CD14-positive monocyte (primary cell): ENCODE measurements at regions not wholly inside any gene's neighbourhood (a gene's known extent, or its start where the extent isn't known, plus 50 kb on each side); places are given as distances from the start of the nearest gene placed in this dataset.
"Not testable (repeated sequence)": the region's sequence is repeated elsewhere in the genome, so short reads cannot be mapped to it uniquely, and the experiment has no call there.

Source experiments
- DNase-seq, 3 donors: peaks; one replicate each; pipeline ENCODE4 v3.0.0-alpha.2; 2011 to 2022
- H2AFZ ChIP-seq: 2 replicates; pipeline ENCODE4 v1.6.0; 2012; ENCODE audit warnings: mild to moderate bottlenecking, low read depth, low read length, inconsistent platforms; ENCODE audit not compliant: insufficient read depth, poor library complexity, severe bottlenecking
- H3K27ac ChIP-seq, 2 donors: 1 replicate in 1 of 2; 2 replicates in 1 of 2; pipeline ENCODE4 v1.5.1; 2012 to 2013; ENCODE audit warnings: low read length in 2 of 2, control low read depth in 1 of 2, inconsistent platforms in 1 of 2, low read depth in 1 of 2, mild to moderate bottlenecking in 1 of 2
- H3K27me3 ChIP-seq, 2 donors: one replicate each; pipeline versions ENCODE4 v1.6.0 to v1.6.1; 2011 to 2013; ENCODE audit warnings: low read length in 2 of 2; ENCODE audit not compliant: control insufficient read depth in 2 of 2, insufficient read depth in 2 of 2
- H3K36me3 ChIP-seq, 2 donors: replicated peaks in 1 of 2; 1 replicate in 1 of 2; 2 replicates in 1 of 2; pipeline versions ENCODE4 v1.5.1 to v1.6.1; 2012 to 2013; ENCODE audit warnings: low read length in 2 of 2, control low read depth in 1 of 2, inconsistent platforms in 1 of 2, mild to moderate bottlenecking in 1 of 2; ENCODE audit not compliant: insufficient read depth in 2 of 2, control insufficient read depth in 1 of 2
- H3K4me1 ChIP-seq, 2 donors: 1 replicate in 1 of 2; 2 replicates in 1 of 2; pipeline versions ENCODE4 v1.5.1 to v1.6.1; 2012 to 2013; ENCODE audit warnings: low read length in 2 of 2, control low read depth in 1 of 2, inconsistent platforms in 1 of 2, mild to moderate bottlenecking in 1 of 2, moderate library complexity in 1 of 2; ENCODE audit not compliant: insufficient read depth in 2 of 2, control insufficient read depth in 1 of 2
- H3K4me2 ChIP-seq: replicated peaks from 2 replicates; pipeline ENCODE3; 2012; ENCODE audit warnings: low read length, moderate library complexity, mild to moderate bottlenecking; ENCODE audit not compliant: poor library complexity, severe bottlenecking; ENCODE audit errors: extremely low read depth
- H3K4me3 ChIP-seq, 3 experiments: fragments of 200-600 bp in 1 of 3; sonication (generic) in 1 of 3; replicated peaks in 1 of 3; 1 replicate in 2 of 3; 2 replicates in 1 of 3; pipeline ENCODE4 v1.5.1; 2011 to 2013; ENCODE audit warnings: low read length in 3 of 3, mild to moderate bottlenecking in 3 of 3, control low read depth in 2 of 3, low read depth in 2 of 3, inconsistent platforms in 1 of 3, moderate library complexity in 1 of 3
- H3K79me2 ChIP-seq: 2 replicates; pipeline ENCODE4 v1.6.0; 2012; ENCODE audit warnings: mild to moderate bottlenecking, control low read depth, inconsistent platforms, low read length, moderate library complexity; ENCODE audit not compliant: insufficient read depth
- H3K9ac ChIP-seq: 2 replicates; pipeline ENCODE4 v1.6.0; 2017; ENCODE audit warnings: low read length, mild to moderate bottlenecking; ENCODE audit not compliant: insufficient read depth, poor library complexity, severe bottlenecking
- H3K9me3 ChIP-seq, 2 donors: replicated peaks in 1 of 2; 1 replicate in 1 of 2; 2 replicates in 1 of 2; pipeline versions ENCODE4 v1.5.1 to v1.6.1; 2012 to 2013; ENCODE audit warnings: low read length in 2 of 2, control low read depth in 1 of 2; ENCODE audit not compliant: control insufficient read depth in 1 of 2, insufficient read depth in 1 of 2
- H4K20me1 ChIP-seq: 2 replicates; pipeline ENCODE4 v1.6.0; 2012; ENCODE audit warnings: mild to moderate bottlenecking, low read length, control low read depth, moderate library complexity; ENCODE audit not compliant: insufficient read depth
- H3K27ac Mint-ChIP-seq, 7 donors: one replicate each; pipeline ENCODE4 v1.8.0; 2020; ENCODE audit warnings: mild to moderate bottlenecking in 7 of 7, mixed read lengths in 7 of 7, moderate library complexity in 6 of 7, inconsistent platforms in 2 of 7
- H3K27me3 Mint-ChIP-seq, 3 donors: one replicate each; pipeline ENCODE4 v1.8.0; 2021 to 2022; ENCODE audit warnings: low read depth in 3 of 3, mild to moderate bottlenecking in 3 of 3, mixed read lengths in 3 of 3, moderate library complexity in 3 of 3, inconsistent platforms in 1 of 3
- H3K36me3 Mint-ChIP-seq, 2 donors: one replicate each; pipeline ENCODE4 v1.8.0; 2020; ENCODE audit warnings: mixed read lengths in 2 of 2, inconsistent platforms in 1 of 2, mild to moderate bottlenecking in 1 of 2
- H3K4me1 Mint-ChIP-seq: one replicate; pipeline ENCODE4 v1.8.0; 2020; ENCODE audit warnings: mild to moderate bottlenecking, mixed read lengths
- H3K4me3 Mint-ChIP-seq, 2 donors: one replicate each; pipeline ENCODE4 v1.8.0; 2020; ENCODE audit warnings: mild to moderate bottlenecking in 2 of 2, mixed read lengths in 2 of 2, moderate library complexity in 1 of 2
- H3K9me3 Mint-ChIP-seq, 7 donors: one replicate each; pipeline ENCODE4 v1.8.0; 2020 to 2022; ENCODE audit warnings: mixed read lengths in 7 of 7, mild to moderate bottlenecking in 6 of 7, moderate library complexity in 6 of 7, inconsistent platforms in 2 of 7
- WGBS: methylation state at CpG from one replicate; pipeline ENCODE4 v1.1.5; 2013; ENCODE audit warnings: missing lambda C conversion rate; ENCODE audit not compliant: insufficient coverage; 5-methylcytosine and 5-hydroxymethylcytosine counted together
- intact Hi-C, 2 donors: fragments of 100-400 bp; cut with micrococcal nuclease; formaldehyde crosslinking; loops; one replicate each; pipeline versions ENCODE4 v1.15.0 to v1.15.1; 2023
- TF ChIP-seq, protein P1 (sequence below): fragments of 200-600 bp; IDR thresholded peaks from one replicate; pipeline ENCODE4 v1.8.0; 2022; ENCODE audit warnings: antibody characterized with exemption, mild to moderate bottlenecking

DNA sequence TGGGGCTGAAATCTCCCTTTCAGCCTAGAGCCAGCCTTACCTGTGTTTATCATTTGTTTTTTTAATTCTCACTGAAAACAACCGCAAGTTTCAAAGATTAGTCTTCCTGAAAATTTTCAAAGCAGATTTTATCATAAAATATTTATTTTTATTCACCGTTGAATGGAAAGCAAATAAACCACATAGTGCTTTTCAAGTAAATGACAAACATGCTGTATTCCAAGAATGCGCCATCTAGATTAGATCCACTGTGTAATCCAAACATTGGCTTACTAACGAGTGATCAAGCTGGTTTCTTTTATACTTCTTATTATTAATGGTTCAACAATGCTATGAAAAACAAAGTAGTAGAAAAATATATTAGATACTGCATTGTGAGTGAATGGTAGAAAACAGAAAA is 1176.2 kb upstream of the IGFBP7 start:
- no peak overlapping the region for H3K4me3 ChIP-seq
- H3K4me1 ChIP-seq = no peaks in the 10 kb centered on the region
- TF ChIP-seq, protein P1, sequence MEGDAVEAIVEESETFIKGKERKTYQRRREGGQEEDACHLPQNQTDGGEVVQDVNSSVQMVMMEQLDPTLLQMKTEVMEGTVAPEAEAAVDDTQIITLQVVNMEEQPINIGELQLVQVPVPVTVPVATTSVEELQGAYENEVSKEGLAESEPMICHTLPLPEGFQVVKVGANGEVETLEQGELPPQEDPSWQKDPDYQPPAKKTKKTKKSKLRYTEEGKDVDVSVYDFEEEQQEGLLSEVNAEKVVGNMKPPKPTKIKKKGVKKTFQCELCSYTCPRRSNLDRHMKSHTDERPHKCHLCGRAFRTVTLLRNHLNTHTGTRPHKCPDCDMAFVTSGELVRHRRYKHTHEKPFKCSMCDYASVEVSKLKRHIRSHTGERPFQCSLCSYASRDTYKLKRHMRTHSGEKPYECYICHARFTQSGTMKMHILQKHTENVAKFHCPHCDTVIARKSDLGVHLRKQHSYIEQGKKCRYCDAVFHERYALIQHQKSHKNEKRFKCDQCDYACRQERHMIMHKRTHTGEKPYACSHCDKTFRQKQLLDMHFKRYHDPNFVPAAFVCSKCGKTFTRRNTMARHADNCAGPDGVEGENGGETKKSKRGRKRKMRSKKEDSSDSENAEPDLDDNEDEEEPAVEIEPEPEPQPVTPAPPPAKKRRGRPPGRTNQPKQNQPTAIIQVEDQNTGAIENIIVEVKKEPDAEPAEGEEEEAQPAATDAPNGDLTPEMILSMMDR = no peak
- H2AFZ ChIP-seq = no peak overlapping the region
- H3K36me3 Mint-ChIP-seq = no peaks in the 10 kb centered on the region
- peaks cover 0 to 2% (median 0%) of the 10 kb centered on the region in 3 donors for H3K27me3 Mint-ChIP-seq
- H3K36me3 ChIP-seq = no peaks in the 10 kb centered on the region
- H3K4me3 Mint-ChIP-seq = no peak overlapping the region
- intact Hi-C loops = no loop called here
- no peak overlapping the region for H3K9ac ChIP-seq
- no peaks in the 10 kb centered on the region for H3K4me1 Mint-ChIP-seq
- H3K9me3 ChIP-seq = no peaks in the 10 kb centered on the region
- H3K27ac ChIP-seq = no peak overlapping the region
- H4K20me1 ChIP-seq = no peaks in the 10 kb centered on the region
- peaks cover 2 to 7% (median 4%) of the 10 kb centered on the region in 7 donors for H3K9me3 Mint-ChIP-seq
- H3K4me2 ChIP-seq = no peak overlapping the region
- DNase-seq = no peak
- no CpG with 5 or more reads among the region's 4 CpGs for WGBS
- H3K79me2 ChIP-seq = no peaks in the 10 kb centered on the region
- H3K27me3 ChIP-seq = no peaks in the 10 kb centered on the region
- no peak overlapping the region for H3K27ac Mint-ChIP-seq

DNA sequence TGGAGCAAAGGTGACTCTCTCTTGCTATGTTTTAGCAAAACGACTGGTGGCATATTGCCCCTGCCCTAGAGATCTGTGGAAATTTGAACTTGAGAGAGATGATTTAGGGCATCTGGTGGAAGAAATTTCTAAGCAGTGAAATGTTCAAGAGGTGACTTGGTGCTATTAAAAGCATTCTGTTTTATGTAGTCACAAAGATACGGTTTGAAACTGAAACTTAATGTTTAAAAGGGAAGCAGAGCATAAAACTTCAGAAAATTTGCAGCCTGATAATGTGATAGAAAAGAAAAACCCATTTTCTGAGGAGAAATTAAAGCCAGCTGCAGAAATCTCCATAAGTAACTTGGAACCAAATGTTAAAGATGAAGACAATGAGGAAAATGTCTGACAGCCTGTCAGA is 1170.7 kb upstream of the IGFBP7 start:
- H3K4me2 ChIP-seq, H3K4me1 Mint-ChIP-seq, H3K27me3 ChIP-seq, DNase-seq, intact Hi-C loops, H3K9me3 ChIP-seq, H3K27ac Mint-ChIP-seq, H3K9ac ChIP-seq, H3K79me2 ChIP-seq, H3K36me3 ChIP-seq, H3K4me1 ChIP-seq, H3K4me3 Mint-ChIP-seq, H3K36me3 Mint-ChIP-seq, H3K4me3 ChIP-seq, H4K20me1 ChIP-seq, H3K27me3 Mint-ChIP-seq, H2AFZ ChIP-seq, H3K27ac ChIP-seq: not testable (repeated sequence)
- 71% methylated on average over 2 of the region's 2 CpGs for WGBS
- H3K9me3 Mint-ChIP-seq = peaks cover 0 to 11% (median 2%) of the 10 kb centered on the region in 7 donors
